KOPT-K1 (cell line): ENCODE measurements at regions not wholly inside any gene's neighbourhood (a gene's known extent, or its start where the extent isn't known, plus 50 kb on each side); places are given as distances from the start of the nearest gene placed in this dataset.

Experiments
- H3K27ac ChIP-seq: fragments of 200-600 bp; sonication (generic); 2 replicates; pipeline ENCODE4 v1.5.1; 2016; ENCODE audit warnings: antibody characterized with exemption, mild to moderate bottlenecking, low read depth, low read length; ENCODE audit not compliant: poor library complexity, severe bottlenecking
- H3K36me3 ChIP-seq: fragments of 200-600 bp; sonication (generic); 2 replicates; pipeline ENCODE4 v1.5.1; 2017; ENCODE audit warnings: antibody characterized with exemption, mild to moderate bottlenecking, low read length, moderate library complexity; ENCODE audit not compliant: insufficient read depth
- H3K9me3 ChIP-seq: fragments of 200-600 bp; sonication (generic); 2 replicates; pipeline ENCODE4 v1.5.1; 2017; ENCODE audit warnings: antibody characterized with exemption, low read length, mild to moderate bottlenecking; ENCODE audit not compliant: insufficient read depth, poor library complexity, severe bottlenecking

- H3K36me3 ChIP-seq = no peaks in the 10 kb centered on the region
Measured at GRCh38 chr2:145939949-145940348, 1420.0 kb upstream of the ZEB2 start.

GRCh38 chr2:145935016-145935415, 1415.1 kb upstream of the ZEB2 start:
- Histone ChIP-seq H3K9me3 (no peaks in the 10 kb centered on the region), H3K36me3 (no peaks in the 10 kb centered on the region), H3K27ac (no peak overlapping the region)

More at GRCh38 chr2:145939949-145940348, 1420.0 kb upstream of the ZEB2 start:
- Histone ChIP-seq H3K9me3 (no peaks in the 10 kb centered on the region), H3K27ac (no peak overlapping the region)

DNA sequence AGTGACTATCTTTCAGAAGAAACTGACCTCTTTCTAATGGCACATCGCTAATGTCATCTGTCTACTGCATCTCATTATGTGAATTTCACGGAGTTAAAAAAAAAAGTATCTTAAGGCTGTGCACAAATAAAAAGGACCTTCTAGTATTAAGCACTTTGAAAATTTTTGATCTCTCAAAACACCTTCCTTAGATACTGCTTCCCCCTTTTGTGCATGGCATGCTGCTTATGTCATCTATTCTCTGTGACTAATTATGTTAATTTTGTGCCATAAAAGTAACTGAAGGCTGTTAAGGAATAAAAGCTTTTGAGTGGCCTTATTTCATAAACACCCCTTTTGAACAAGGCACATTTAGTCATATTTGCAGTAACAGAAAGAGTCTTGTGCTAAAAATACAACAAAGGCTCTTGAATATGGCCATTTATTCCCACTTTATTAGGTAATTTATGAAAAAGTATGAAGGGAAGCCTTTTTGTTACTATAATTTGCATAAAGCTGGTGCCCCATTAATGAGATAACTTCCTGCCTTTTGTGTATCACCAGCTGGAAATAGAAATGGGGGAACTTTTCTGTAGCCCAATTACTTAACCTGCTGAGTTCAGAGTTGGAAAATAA, 1412.0 kb upstream of the ZEB2 start:
- H3K36me3 ChIP-seq = no peaks in the 10 kb centered on the region
- H3K27ac ChIP-seq = no peak overlapping the region
- no peaks in the 10 kb centered on the region for H3K9me3 ChIP-seq

- Histone ChIP-seq H3K36me3 (no peaks in the 10 kb centered on the region), H3K9me3 (no peaks in the 10 kb centered on the region), H3K27ac (no peak overlapping the region)
Measured at GRCh38 chr2:145930318-145930717, 1410.4 kb upstream of the ZEB2 start.

GRCh38 chr2:145927131-145927950, 1407.4 kb upstream of the ZEB2 start:
- Histone ChIP-seq H3K36me3 (no peaks in the 10 kb centered on the region), H3K27ac (no peak overlapping the region), H3K9me3 (no peaks in the 10 kb centered on the region)

- Histone ChIP-seq H3K9me3 (no peaks in the 10 kb centered on the region), H3K36me3 (no peaks in the 10 kb centered on the region), H3K27ac (no peak overlapping the region)
Measured at GRCh38 chr2:145925591-145925990, 1405.7 kb upstream of the ZEB2 start.

GRCh38 chr2:145919477-145919876, 1399.6 kb upstream of the ZEB2 start:
- no peaks in the 10 kb centered on the region for H3K9me3 ChIP-seq
- no peaks in the 10 kb centered on the region for H3K36me3 ChIP-seq
- no peak overlapping the region for H3K27ac ChIP-seq

- H3K36me3 ChIP-seq = no peaks in the 10 kb centered on the region
- H3K27ac ChIP-seq = no peak overlapping the region
- H3K9me3 ChIP-seq = no peaks in the 10 kb centered on the region
Measured at GRCh38 chr2:145918951-145919350, 1399.0 kb upstream of the ZEB2 start.

DNA sequence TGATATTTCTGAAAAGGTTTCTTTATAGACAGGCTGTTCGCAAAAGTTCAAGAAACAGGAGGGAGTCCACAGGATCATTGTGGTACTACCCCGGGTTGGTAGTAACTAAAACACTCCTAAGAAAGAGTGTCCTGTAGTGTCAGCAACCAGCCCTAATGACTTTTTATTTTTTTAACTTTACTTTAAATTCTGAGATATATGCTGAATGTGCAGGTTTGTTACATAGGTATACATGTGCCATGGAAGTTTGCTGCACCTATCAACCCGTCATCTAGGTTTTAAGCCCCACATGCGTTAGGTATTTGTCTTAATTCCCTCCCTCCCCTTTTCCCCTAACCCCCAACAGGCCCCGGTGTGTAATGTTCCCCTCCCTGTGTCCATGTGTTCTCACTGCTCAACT, 1396.9 kb upstream of the ZEB2 start:
- H3K9me3 ChIP-seq = no peaks in the 10 kb centered on the region
- H3K27ac ChIP-seq = no peak overlapping the region
- no peaks in the 10 kb centered on the region for H3K36me3 ChIP-seq

- H3K27ac ChIP-seq = no peak overlapping the region
- H3K9me3 ChIP-seq = no peaks in the 10 kb centered on the region
- H3K36me3 ChIP-seq = no peaks in the 10 kb centered on the region
Measured at GRCh38 chr2:145914716-145915115, 1394.8 kb upstream of the ZEB2 start.

DNA sequence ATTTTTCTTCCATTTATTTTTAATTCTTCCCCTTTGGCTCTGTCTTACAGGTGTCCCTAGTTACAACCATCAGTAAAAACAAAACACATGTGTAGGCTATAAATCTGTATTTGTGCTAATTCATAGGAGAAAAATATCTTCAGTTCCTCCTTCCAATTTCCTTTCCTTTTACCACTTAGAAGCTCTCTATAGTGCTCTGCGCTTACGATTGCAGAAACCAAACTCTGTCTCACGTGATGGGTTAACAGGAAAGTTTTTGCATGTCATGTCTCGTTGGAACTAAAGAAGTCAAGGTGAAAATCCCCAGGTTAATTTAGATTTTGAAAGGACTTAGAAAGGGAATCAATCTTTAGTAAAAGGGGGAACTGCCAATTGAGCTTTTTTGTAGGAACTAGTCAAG, 1390.5 kb upstream of the ZEB2 start:
- Histone ChIP-seq H3K27ac (no peak overlapping the region), H3K36me3 (no peaks in the 10 kb centered on the region)

GRCh38 chr2:145909766-145910165, 1389.8 kb upstream of the ZEB2 start:
- Histone ChIP-seq H3K9me3 (no peaks in the 10 kb centered on the region), H3K27ac (no peak overlapping the region)

More for the DNA sequence above, 1390.5 kb upstream of the ZEB2 start:
- no peaks in the 10 kb centered on the region for H3K9me3 ChIP-seq

DNA sequence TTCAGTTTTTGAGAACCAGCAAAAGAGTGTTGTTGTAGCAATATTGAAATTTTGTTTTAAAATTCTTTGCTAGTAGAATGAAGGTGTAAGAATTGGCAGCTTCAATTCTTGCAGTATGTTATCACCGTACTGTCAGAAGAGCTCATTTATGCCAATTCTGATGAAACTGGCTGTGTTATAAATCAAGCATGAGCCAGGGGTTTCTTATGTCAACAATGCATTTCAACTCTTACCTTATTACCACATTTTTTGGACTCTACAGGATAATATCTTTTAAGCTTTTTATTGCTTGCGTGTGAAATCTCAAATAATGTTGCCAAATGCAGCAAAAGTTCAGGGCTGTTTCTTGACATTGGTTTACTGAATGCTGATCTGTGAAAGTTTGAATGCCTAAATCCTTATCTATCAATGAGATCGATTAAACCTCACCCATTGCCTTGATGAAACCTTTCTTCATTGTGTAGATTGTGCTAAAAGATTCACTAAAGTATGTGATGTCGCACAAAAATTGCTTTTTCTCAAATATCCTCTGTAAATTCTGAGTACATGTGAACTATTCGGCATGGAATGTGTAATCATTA, 1389.3 kb upstream of the ZEB2 start:
- no peaks in the 10 kb centered on the region for H3K36me3 ChIP-seq
- H3K9me3 ChIP-seq = no peaks in the 10 kb centered on the region
- no peak overlapping the region for H3K27ac ChIP-seq

More at GRCh38 chr2:145909766-145910165, 1389.8 kb upstream of the ZEB2 start:
- H3K36me3 ChIP-seq = no peaks in the 10 kb centered on the region

GRCh38 chr2:145906354-145906753, 1386.4 kb upstream of the ZEB2 start:
- Histone ChIP-seq H3K9me3 (no peaks in the 10 kb centered on the region), H3K27ac (no peak overlapping the region), H3K36me3 (no peaks in the 10 kb centered on the region)

DNA sequence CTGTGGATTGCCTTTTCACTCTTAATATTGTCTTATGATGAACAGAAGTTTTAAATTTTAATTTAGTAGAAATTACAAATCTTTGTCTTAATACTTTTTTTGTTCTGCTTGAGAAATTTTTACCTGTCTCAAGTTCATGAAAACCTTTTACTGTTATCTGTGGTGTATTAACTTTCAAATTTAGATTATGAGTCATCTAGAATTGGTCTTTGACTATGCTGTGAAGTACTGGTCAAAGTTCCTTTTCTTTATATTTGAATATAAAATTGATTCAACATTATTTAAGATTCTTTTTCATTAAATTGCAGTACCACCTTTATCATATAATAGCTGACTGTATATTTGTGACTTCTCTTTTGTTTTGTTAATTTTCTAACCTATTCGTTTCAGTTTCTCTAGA, 1385.5 kb upstream of the ZEB2 start:
- H3K36me3 ChIP-seq = no peaks in the 10 kb centered on the region
- no peak overlapping the region for H3K27ac ChIP-seq
- no peaks in the 10 kb centered on the region for H3K9me3 ChIP-seq
